SK-N-SH (cell line): ENCODE measurements at regions not wholly inside any gene's neighbourhood (a gene's known extent, or its start where the extent isn't known, plus 50 kb on each side); places are given as distances from the start of the nearest gene placed in this dataset.

Source experiments
- CTCF ChIP-seq: fragments of 200-600 bp; sonication (generic); IDR thresholded peaks from 2 replicates; pipeline ENCODE4 v1.6.1; 2017; ENCODE audit warnings: antibody characterized with exemption, mild to moderate bottlenecking, moderate library complexity
- EP300 ChIP-seq, 2 experiments: IDR thresholded peaks; 2 replicates each; pipeline versions ENCODE4 v1.4.0 to v1.6.1; 2012; ENCODE audit warnings: borderline replicate concordance in 1 of 2, low read depth in 1 of 2, low read length in 1 of 2

DNA sequence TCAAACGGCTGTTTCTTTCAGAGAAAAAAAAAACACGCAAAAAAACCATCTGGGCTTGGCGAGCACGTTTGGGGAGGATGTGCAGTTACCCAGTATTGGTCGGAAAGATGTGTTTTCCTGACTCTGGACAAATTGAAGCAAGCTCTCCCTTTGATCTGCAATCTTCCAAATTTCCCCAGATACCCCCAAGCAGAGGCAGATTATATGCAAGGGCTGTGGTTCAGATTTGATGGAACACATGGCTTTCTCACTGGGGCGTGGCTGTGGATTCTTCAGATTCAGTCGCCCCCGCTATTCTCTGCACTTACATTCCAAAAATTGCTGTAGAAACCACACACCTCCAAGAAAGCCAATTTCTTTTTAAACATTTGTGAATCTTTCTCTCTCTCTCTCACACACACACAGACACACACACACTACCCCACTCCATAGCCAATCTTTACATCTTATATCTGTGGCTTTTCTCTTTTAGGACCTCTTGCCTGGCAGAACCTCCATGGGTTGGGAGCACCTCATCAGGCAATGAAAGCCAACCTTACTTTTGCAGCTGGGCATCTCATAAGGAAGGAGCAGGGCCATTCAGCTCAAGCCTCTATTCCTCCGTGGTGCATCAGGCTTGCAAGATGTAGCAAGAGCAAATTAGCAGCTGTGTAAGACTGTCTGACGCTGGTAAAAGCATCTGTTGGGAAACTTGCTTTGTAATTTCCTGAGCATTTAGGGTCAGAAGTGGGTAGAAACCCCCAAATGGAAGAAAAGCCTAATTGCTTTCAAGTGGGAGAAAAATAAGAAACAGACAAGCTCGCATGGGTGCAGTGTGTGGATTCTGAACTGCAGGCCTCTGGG is 103.9 kb upstream of the FAM20A start:
- TF ChIP-seq EP300 (IDR thresholded peaks at IDR 0.05; ENCODE audit: borderline replicate concordance in 1 of 2, low read depth in 1 of 2, low read length in 1 of 2): no peak
- no peak for TF ChIP-seq CTCF
